OCI-LY1 (cell line): ENCODE measurements at regions not wholly inside any gene's neighbourhood (a gene's known extent, or its start where the extent isn't known, plus 50 kb on each side); places are given as distances from the start of the nearest gene placed in this dataset.

Experiments used
- EZH2 ChIP-seq: fragments of 200-600 bp; sonication (generic), shearing (Covaris generic); IDR thresholded peaks from 2 replicates; pipeline ENCODE4 v1.8.0; 2017; ENCODE audit warnings: borderline replicate concordance, mixed run types, mild to moderate bottlenecking, antibody characterized with exemption, low read length, moderate library complexity, mixed read lengths
- TF ChIP-seq, protein P1 (sequence below): fragments of 200-600 bp; sonication (generic), shearing (Covaris generic); IDR thresholded peaks from 2 replicates; pipeline ENCODE4 v1.5.1; 2017; ENCODE audit warnings: mild to moderate bottlenecking, antibody characterized with exemption, low read length, moderate library complexity, mixed read lengths

GRCh38 chr4:56148428-56148827 is 199.7 kb downstream of the CEP135 start:
- TF ChIP-seq, protein P1, sequence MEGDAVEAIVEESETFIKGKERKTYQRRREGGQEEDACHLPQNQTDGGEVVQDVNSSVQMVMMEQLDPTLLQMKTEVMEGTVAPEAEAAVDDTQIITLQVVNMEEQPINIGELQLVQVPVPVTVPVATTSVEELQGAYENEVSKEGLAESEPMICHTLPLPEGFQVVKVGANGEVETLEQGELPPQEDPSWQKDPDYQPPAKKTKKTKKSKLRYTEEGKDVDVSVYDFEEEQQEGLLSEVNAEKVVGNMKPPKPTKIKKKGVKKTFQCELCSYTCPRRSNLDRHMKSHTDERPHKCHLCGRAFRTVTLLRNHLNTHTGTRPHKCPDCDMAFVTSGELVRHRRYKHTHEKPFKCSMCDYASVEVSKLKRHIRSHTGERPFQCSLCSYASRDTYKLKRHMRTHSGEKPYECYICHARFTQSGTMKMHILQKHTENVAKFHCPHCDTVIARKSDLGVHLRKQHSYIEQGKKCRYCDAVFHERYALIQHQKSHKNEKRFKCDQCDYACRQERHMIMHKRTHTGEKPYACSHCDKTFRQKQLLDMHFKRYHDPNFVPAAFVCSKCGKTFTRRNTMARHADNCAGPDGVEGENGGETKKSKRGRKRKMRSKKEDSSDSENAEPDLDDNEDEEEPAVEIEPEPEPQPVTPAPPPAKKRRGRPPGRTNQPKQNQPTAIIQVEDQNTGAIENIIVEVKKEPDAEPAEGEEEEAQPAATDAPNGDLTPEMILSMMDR: no peak
- TF ChIP-seq EZH2: no peak
